Hypothalamus (tissue), 51 donors: ENCODE measurements at regions not wholly inside any gene's neighbourhood (a gene's known extent, or its start where the extent isn't known, plus 50 kb on each side); places are given as distances from the start of the nearest gene placed in this dataset.
A peak's percentile ranks its signal among the peaks of the same experiment; 100 is the strongest.
"Not testable (repeated sequence)": the region's sequence is repeated elsewhere in the genome, so short reads cannot be mapped to it uniquely, and the experiment has no call there.

Source experiments
- DNase-seq, 51 donors: peaks; one replicate each; lab custom pipeline; 2025; lab: John Stamatoyannopoulos, UW

GRCh38 chr7:34569975-34570699, 87.9 kb upstream of the NPSR1 start:
- DNase-seq: no peak

GRCh38 chr7:34575006-34575405, 83.0 kb upstream of the NPSR1 start:
- DNase-seq: peak in 1 of 51 donors; percentile 45

- DNase-seq: not testable (repeated sequence)
Measured at GRCh38 chr7:34577934-34578333, 80.1 kb upstream of the NPSR1 start.

DNA sequence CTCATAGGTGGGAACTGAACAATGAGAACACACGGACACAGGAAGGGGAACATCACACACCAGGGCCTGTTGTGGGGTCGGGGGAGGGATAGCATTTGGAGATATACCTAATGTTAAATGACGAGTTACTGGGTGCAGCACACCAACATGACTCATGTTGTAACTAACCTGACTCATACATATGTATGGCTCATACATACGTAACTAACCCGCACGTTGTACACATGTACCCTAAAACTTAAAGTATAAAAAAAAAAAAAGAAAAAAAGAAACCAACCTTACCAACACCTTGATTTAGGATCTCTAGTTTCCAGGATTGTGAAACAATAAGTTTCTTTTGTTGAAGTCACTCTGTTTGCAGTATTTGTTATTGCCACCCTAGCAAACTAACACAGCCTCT, 76.3 kb upstream of the NPSR1 start:
- DNase-seq: not testable (repeated sequence)

- no peak for DNase-seq
Measured at GRCh38 chr7:34584526-34584925, 73.5 kb upstream of the NPSR1 start.

DNA sequence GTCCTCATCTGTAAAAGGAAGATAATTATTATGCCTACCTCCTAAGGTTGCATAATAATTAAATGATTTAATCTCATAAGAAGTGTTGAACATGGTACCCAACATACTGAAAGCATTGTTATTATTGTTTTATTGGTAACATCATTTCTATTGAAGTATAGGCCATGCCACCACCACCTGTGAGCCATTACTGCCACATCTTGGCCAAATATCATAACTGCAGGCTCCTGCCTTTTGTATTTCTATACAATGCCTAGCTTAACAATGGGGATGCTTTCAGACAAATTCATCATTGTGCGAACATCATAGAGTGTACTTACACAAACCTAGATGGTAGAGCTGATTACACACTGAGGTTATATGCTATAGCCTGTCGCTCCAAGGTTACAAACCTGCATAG, 61.1 kb upstream of the NPSR1 start:
- DNase-seq: no peak

GRCh38 chr7:34603711-34604444, 54.1 kb upstream of the NPSR1 start:
- no peak for DNase-seq
